H1 (cell line): ENCODE measurements at regions not wholly inside any gene's neighbourhood (a gene's known extent, or its start where the extent isn't known, plus 50 kb on each side); places are given as distances from the start of the nearest gene placed in this dataset.

Experiments
- TF ChIP-seq, protein P1 (sequence below), 3 experiments: IDR thresholded peaks; 1 replicate in 2 of 3; 2 replicates in 1 of 3; pipeline versions ENCODE4 v1.5.1 to v1.6.1; 2011; ENCODE audit warnings: low read length in 3 of 3, mild to moderate bottlenecking in 3 of 3, inconsistent platforms in 2 of 3, low read depth in 1 of 3, moderate library complexity in 1 of 3; ENCODE audit not compliant: insufficient read depth in 1 of 3; ENCODE audit errors: control extremely low read depth in 1 of 3

DNA sequence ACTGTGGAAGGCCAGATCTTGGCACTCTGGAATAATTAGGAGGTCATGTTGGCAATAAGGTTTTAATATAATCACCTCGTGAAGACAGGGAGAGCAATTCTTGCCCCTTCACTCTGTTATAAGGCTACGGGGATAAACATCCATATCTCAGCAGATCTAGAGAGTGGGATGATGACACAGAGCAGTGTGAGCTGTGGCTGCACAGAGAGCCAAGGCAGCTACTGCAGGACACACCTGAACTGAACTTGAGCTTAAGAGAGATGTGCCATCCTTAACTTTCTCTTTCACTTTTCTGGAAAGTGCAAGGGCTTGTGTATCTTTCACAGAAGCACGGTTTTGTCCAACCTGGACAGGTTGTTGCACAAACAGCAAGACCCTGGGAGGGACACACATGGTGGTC, 174.7 kb downstream of the GATA3 start (continued):
- TF ChIP-seq, protein P1, sequence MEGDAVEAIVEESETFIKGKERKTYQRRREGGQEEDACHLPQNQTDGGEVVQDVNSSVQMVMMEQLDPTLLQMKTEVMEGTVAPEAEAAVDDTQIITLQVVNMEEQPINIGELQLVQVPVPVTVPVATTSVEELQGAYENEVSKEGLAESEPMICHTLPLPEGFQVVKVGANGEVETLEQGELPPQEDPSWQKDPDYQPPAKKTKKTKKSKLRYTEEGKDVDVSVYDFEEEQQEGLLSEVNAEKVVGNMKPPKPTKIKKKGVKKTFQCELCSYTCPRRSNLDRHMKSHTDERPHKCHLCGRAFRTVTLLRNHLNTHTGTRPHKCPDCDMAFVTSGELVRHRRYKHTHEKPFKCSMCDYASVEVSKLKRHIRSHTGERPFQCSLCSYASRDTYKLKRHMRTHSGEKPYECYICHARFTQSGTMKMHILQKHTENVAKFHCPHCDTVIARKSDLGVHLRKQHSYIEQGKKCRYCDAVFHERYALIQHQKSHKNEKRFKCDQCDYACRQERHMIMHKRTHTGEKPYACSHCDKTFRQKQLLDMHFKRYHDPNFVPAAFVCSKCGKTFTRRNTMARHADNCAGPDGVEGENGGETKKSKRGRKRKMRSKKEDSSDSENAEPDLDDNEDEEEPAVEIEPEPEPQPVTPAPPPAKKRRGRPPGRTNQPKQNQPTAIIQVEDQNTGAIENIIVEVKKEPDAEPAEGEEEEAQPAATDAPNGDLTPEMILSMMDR (IDR thresholded peaks at IDR 0.05; ENCODE audit: control extremely low read depth in 1 of 3, insufficient read depth in 1 of 3, low read depth in 1 of 3, low read length in 3 of 3), result no peak
